ENCODE measurements at regions not wholly inside any gene's neighbourhood (a gene's known extent, or its start where the extent isn't known, plus 50 kb on each side); places are given as distances from the start of the nearest gene placed in this dataset.

DNA sequence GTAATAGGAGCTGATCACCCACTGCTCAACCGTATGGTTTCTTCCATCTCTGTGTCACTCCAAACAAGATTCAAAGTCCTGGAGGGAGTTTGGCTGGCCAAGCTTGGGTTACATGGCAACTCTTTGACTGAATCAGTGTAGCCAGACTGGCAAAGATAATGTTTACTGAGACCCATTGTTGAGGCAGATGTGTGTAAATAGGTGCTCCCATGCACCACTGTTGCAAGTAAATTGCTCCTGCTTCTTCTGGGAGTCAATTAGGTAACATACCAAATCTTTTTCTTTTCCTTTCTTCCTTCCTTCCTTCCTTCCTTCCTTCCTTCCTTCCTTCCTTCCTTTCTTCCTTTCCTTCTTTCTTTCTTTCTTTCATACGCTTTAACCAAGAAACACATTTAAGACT lies 86.3 kb upstream of the DHX40 start:
- Histone ChIP-seq H3K4me2 (ENCODE audit: insufficient read depth, insufficient read length, low read length) (no peak overlapping the region), H3K27ac (ENCODE audit: insufficient read length, low read depth, low read length) (no peak overlapping the region), H2AFZ (ENCODE audit: low read length) (no peak overlapping the region), H3K9me3 (ENCODE audit: control insufficient read depth, low read depth, low read length) (no peaks in the 10 kb centered on the region), H2BK12ac (ENCODE audit: insufficient read length, low read depth, low read length) (no peak overlapping the region), H4K8ac (replicated peaks; ENCODE audit: insufficient read length, low read depth, low read length) (no peak overlapping the region), H3K23ac (ENCODE audit: insufficient read length, low read depth, low read length) (no peak overlapping the region), H3K23me2 (ENCODE audit: insufficient read length, low read depth, low read length, poor library complexity, severe bottlenecking) (no peaks in the 10 kb centered on the region), H3K4me1 (ENCODE audit: insufficient read depth, low read length) (no peaks in the 10 kb centered on the region), H3K14ac (ENCODE audit: insufficient read depth, low read length) (no peak overlapping the region), H2AK5ac (ENCODE audit: insufficient read length, low read length) (no peak overlapping the region), H3K18ac (ENCODE audit: insufficient read length, low read depth, low read length) (no peak overlapping the region), H3K56ac (ENCODE audit: insufficient read length, low read depth, low read length) (no peak overlapping the region), H4K5ac (ENCODE audit: insufficient read length, low read depth, low read length) (no peak overlapping the region), H2BK20ac (ENCODE audit: low read depth, low read length, poor library complexity, severe bottlenecking) (no peak overlapping the region), H3K79me1 (ENCODE audit: insufficient read depth, low read depth, low read length, poor library complexity, severe bottlenecking) (no peaks in the 10 kb centered on the region), H3K27me3 (ENCODE audit: insufficient read depth, low read length) (no peaks in the 10 kb centered on the region), H2BK5ac (ENCODE audit: insufficient read length, low read length) (no peak overlapping the region), H2BK15ac (ENCODE audit: low read depth, low read length) (no peak overlapping the region), H4K20me1 (ENCODE audit: control insufficient read depth, insufficient read depth, insufficient read length) (no peaks in the 10 kb centered on the region), H4K91ac (ENCODE audit: insufficient read length, low read depth, low read length) (no peak overlapping the region), H3K4ac (ENCODE audit: low read depth, low read length) (no peak overlapping the region), H3K79me2 (ENCODE audit: insufficient read depth, low read length) (no peaks in the 10 kb centered on the region), H3T11ph (ENCODE audit: low read length) (no peak overlapping the region), H2BK120ac (ENCODE audit: low read depth, low read length, poor library complexity, severe bottlenecking) (no peak overlapping the region), H3K9ac (ENCODE audit: extremely low read depth, insufficient read length, low read length) (no peak overlapping the region)
- Mint-ChIP-seq H3K9me3 (no peaks in the 10 kb centered on the region), H3K4me3 (no peak overlapping the region), H3K27ac (no peak overlapping the region), H3K4me1 (no peaks in the 10 kb centered on the region), H3K27me3 (ENCODE audit: low read depth) (no peaks in the 10 kb centered on the region; the same call in 1 of the 2 replicates), H3K36me3 (ENCODE audit: insufficient read depth in 1 of 3, low read depth in 3 of 3) (no peaks in the 10 kb centered on the region)
- TF ChIP-seq, protein P1, sequence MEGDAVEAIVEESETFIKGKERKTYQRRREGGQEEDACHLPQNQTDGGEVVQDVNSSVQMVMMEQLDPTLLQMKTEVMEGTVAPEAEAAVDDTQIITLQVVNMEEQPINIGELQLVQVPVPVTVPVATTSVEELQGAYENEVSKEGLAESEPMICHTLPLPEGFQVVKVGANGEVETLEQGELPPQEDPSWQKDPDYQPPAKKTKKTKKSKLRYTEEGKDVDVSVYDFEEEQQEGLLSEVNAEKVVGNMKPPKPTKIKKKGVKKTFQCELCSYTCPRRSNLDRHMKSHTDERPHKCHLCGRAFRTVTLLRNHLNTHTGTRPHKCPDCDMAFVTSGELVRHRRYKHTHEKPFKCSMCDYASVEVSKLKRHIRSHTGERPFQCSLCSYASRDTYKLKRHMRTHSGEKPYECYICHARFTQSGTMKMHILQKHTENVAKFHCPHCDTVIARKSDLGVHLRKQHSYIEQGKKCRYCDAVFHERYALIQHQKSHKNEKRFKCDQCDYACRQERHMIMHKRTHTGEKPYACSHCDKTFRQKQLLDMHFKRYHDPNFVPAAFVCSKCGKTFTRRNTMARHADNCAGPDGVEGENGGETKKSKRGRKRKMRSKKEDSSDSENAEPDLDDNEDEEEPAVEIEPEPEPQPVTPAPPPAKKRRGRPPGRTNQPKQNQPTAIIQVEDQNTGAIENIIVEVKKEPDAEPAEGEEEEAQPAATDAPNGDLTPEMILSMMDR (conservative IDR thresholded peaks at IDR 0.05) = no peak
- no peak for DNase-seq
- WGBS (ENCODE audit: extremely low coverage, insufficient read length, low lambda C conversion rate) = 90% methylated on average over 1 of the region's 2 CpGs
